WERI-Rb-1 (cell line): ENCODE measurements at regions not wholly inside any gene's neighbourhood (a gene's known extent, or its start where the extent isn't known, plus 50 kb on each side); places are given as distances from the start of the nearest gene placed in this dataset.

Experiments used
- DNase-seq: peaks from one replicate; pipeline ENCODE4 v3.0.0-alpha.2; 2020
- H3K27ac ChIP-seq: fragments of 250-450 bp; sonication (Bioruptor Pico); 2 replicates; pipeline ENCODE4 v1.5.1; 2020; ENCODE audit warnings: mild to moderate bottlenecking, moderate library complexity
- H3K27me3 ChIP-seq: fragments of 250-450 bp; sonication (Bioruptor Pico); 2 replicates; pipeline ENCODE4 v1.5.1; 2021; ENCODE audit warnings: mild to moderate bottlenecking, low read depth, moderate library complexity; ENCODE audit not compliant: insufficient read depth, severe bottlenecking
- H3K36me3 ChIP-seq: fragments of 250-450 bp; sonication (Bioruptor Pico); 2 replicates; pipeline ENCODE4 v1.5.1; 2020; ENCODE audit warnings: mild to moderate bottlenecking, moderate library complexity
- H3K4me3 ChIP-seq: 2 replicates; pipeline ENCODE4 v1.5.1; 2011; ENCODE audit warnings: low read depth, mild to moderate bottlenecking, control low read depth, low read length
- H3K9me3 ChIP-seq: fragments of 250-450 bp; sonication (Bioruptor Pico); 2 replicates; pipeline ENCODE4 v1.5.1; 2021; ENCODE audit warnings: mild to moderate bottlenecking, moderate library complexity; ENCODE audit not compliant: severe bottlenecking
- TF ChIP-seq, protein P1 (sequence below): IDR thresholded peaks from 2 replicates; pipeline ENCODE4 v1.5.1; 2011; ENCODE audit warnings: low read depth, mild to moderate bottlenecking, control low read depth, inconsistent platforms, low read length

DNA sequence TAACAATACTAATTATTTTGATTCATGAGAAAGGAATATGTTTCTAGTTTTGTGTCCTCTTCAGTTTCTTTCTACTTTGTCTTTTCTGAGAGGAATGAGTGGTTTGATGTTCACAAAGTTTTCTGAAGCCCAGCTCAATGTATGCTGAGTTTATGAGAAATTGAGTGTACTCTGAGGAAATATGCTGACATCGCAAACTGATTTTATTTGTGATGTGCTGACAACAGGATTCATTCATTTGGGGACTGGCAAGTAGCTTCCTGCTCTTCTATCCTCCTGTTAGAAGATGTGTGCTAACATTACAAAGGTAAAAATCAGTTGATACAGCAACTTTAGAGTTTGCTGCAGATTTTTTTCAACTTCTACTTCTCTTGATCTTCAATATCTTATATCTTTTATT lies 403.2 kb upstream of the CDH19 start:
- H3K36me3 ChIP-seq, result no peaks in the 10 kb centered on the region
- H3K27me3 ChIP-seq, result no peaks in the 10 kb centered on the region
- H3K9me3 ChIP-seq, result no peaks in the 10 kb centered on the region
- TF ChIP-seq, protein P1, sequence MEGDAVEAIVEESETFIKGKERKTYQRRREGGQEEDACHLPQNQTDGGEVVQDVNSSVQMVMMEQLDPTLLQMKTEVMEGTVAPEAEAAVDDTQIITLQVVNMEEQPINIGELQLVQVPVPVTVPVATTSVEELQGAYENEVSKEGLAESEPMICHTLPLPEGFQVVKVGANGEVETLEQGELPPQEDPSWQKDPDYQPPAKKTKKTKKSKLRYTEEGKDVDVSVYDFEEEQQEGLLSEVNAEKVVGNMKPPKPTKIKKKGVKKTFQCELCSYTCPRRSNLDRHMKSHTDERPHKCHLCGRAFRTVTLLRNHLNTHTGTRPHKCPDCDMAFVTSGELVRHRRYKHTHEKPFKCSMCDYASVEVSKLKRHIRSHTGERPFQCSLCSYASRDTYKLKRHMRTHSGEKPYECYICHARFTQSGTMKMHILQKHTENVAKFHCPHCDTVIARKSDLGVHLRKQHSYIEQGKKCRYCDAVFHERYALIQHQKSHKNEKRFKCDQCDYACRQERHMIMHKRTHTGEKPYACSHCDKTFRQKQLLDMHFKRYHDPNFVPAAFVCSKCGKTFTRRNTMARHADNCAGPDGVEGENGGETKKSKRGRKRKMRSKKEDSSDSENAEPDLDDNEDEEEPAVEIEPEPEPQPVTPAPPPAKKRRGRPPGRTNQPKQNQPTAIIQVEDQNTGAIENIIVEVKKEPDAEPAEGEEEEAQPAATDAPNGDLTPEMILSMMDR, result no peak
- H3K27ac ChIP-seq, result no peak overlapping the region
- H3K4me3 ChIP-seq, result no peak overlapping the region
- no peak for DNase-seq

- Histone ChIP-seq H3K27me3 (no peaks in the 10 kb centered on the region), H3K36me3 (no peaks in the 10 kb centered on the region), H3K27ac (no peak overlapping the region), H3K9me3 (no peaks in the 10 kb centered on the region), H3K4me3 (no peak overlapping the region)
- DNase-seq, result no peak
- TF ChIP-seq, protein P1, result no peak
Measured at GRCh38 chr18:67001052-67001451, 397.2 kb upstream of the CDH19 start.

GRCh38 chr18:66999003-66999402 lies 395.1 kb upstream of the CDH19 start:
- TF ChIP-seq, protein P1, result no peak
- no peak for DNase-seq
- H3K36me3 ChIP-seq, result no peaks in the 10 kb centered on the region
- no peaks in the 10 kb centered on the region for H3K9me3 ChIP-seq
- no peak overlapping the region for H3K4me3 ChIP-seq
- no peaks in the 10 kb centered on the region for H3K27me3 ChIP-seq
- H3K27ac ChIP-seq, result no peak overlapping the region

GRCh38 chr18:66995270-66995669 lies 391.4 kb upstream of the CDH19 start:
- no peak overlapping the region for H3K27ac ChIP-seq
- no peak overlapping the region for H3K4me3 ChIP-seq
- no peaks in the 10 kb centered on the region for H3K27me3 ChIP-seq
- H3K9me3 ChIP-seq, result no peaks in the 10 kb centered on the region
- no peaks in the 10 kb centered on the region for H3K36me3 ChIP-seq
- DNase-seq, result no peak
- TF ChIP-seq, protein P1, result no peak

GRCh38 chr18:66994790-66995189 lies 390.9 kb upstream of the CDH19 start:
- DNase-seq, result no peak

DNA sequence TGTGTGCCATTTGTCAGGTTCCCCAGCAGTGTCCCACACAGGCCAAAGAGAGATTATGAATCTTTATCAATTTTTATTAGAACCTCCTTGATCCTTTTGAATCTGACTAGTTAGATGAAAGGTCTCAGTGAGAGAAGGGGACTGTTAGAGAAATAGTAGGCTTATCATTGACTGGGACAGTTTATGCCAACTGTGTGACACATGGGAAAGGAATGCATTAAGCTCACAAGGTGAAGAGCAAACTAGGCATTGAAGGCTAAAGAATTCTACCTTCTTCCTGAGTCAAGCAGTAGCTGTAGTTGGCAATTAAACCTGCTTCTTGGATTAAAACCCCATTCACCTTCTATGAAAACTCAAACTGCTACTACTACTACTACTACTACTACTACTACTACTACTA lies 389.6 kb upstream of the CDH19 start:
- no peaks in the 10 kb centered on the region for H3K27me3 ChIP-seq
- no peak overlapping the region for H3K27ac ChIP-seq
- no peak overlapping the region for H3K4me3 ChIP-seq
- TF ChIP-seq, protein P1, result no peak
- no peaks in the 10 kb centered on the region for H3K36me3 ChIP-seq
- DNase-seq, result no peak
- H3K9me3 ChIP-seq, result no peaks in the 10 kb centered on the region

More at GRCh38 chr18:66994790-66995189, 390.9 kb upstream of the CDH19 start:
- Histone ChIP-seq H3K36me3 (no peaks in the 10 kb centered on the region), H3K4me3 (no peak overlapping the region), H3K9me3 (no peaks in the 10 kb centered on the region), H3K27me3 (no peaks in the 10 kb centered on the region), H3K27ac (no peak overlapping the region)
- TF ChIP-seq, protein P1, result no peak
